WTC11 (cell line): ENCODE measurements at regions not wholly inside any gene's neighbourhood (a gene's known extent, or its start where the extent isn't known, plus 50 kb on each side); places are given as distances from the start of the nearest gene placed in this dataset.

Experiments
- ATAC-seq: fragments of 200-7000 bp; cut with Tn5 transposase; 2 replicates; pipeline ENCODE4 v1.10.0; 2021; ENCODE audit warnings: mild to moderate bottlenecking, moderate library complexity
- CTCF ChIA-PET: fragments of 300-600 bp; sonication (Branson Sonifier 250); formaldehyde crosslinking; loops from one replicate; lab custom pipeline; 2021; ENCODE audit warnings: antibody characterized with exemption; lab: Charles Lee
- POLR2A ChIA-PET: fragments of 350-600 bp; sonication (Branson Sonifier 250); formaldehyde crosslinking; loops from one replicate; lab custom pipeline; 2021; ENCODE audit warnings: antibody characterized with exemption; lab: Charles Lee
- DNase-seq: peaks from one replicate; pipeline ENCODE4 v3.0.0; 2021; ENCODE audit warnings: low spot score
- H3K27ac Mint-ChIP-seq: 2 replicates; pipeline ENCODE4 v1.8.0; 2021; ENCODE audit warnings: mixed read lengths
- H3K27me3 Mint-ChIP-seq: 2 replicates; pipeline ENCODE4 v1.8.0; 2021; ENCODE audit warnings: low read depth, mild to moderate bottlenecking, moderate library complexity, mixed read lengths
- H3K36me3 Mint-ChIP-seq: 2 replicates; pipeline ENCODE4 v1.8.0; 2021; ENCODE audit warnings: mixed read lengths
- H3K4me1 Mint-ChIP-seq: 2 replicates; pipeline ENCODE4 v1.8.0; 2022; ENCODE audit warnings: mixed read lengths
- H3K4me3 Mint-ChIP-seq: 2 replicates; pipeline ENCODE4 v1.8.0; 2021; ENCODE audit warnings: mild to moderate bottlenecking, moderate library complexity, mixed read lengths
- H3K9me3 Mint-ChIP-seq: 2 replicates; pipeline ENCODE4 v1.8.0; 2021; ENCODE audit warnings: mixed read lengths
- ATF3 ChIP-seq: sonication (generic); formaldehyde crosslinking; conservative IDR thresholded peaks from 2 replicates; pipeline ENCODE4 v1.8.1; 2022; ENCODE audit warnings: mild to moderate bottlenecking, missing genetic modification reagents
- CBFB ChIP-seq: sonication (generic); formaldehyde crosslinking; IDR thresholded peaks from 2 replicates; pipeline ENCODE4 v1.8.1; 2022; ENCODE audit warnings: mild to moderate bottlenecking, low read depth, missing genetic modification reagents
- E2F4 ChIP-seq: sonication (generic); formaldehyde crosslinking; IDR thresholded peaks from 2 replicates; pipeline ENCODE4 v1.8.1; 2022; ENCODE audit warnings: low read depth, mild to moderate bottlenecking, moderate library complexity, missing genetic modification reagents, borderline replicate concordance
- EMX1 ChIP-seq: fragments of 250-450 bp; sonication (Bioruptor Pico); IDR thresholded peaks from 2 replicates; pipeline ENCODE4 v1.8.0; 2021; ENCODE audit warnings: mild to moderate bottlenecking
- ETV6 ChIP-seq: sonication (generic); formaldehyde crosslinking; IDR thresholded peaks from 2 replicates; pipeline ENCODE4 v1.8.1; 2022; ENCODE audit warnings: mild to moderate bottlenecking, missing genetic modification reagents
- GRHL2 ChIP-seq: fragments of 250-450 bp; sonication (Bioruptor Pico); IDR thresholded peaks from 2 replicates; pipeline ENCODE4 v1.8.0; 2022; ENCODE audit warnings: mild to moderate bottlenecking, moderate library complexity; ENCODE audit not compliant: insufficient replicate concordance, severe bottlenecking
- GTF2I ChIP-seq: fragments of 250-450 bp; sonication (Bioruptor Pico); conservative IDR thresholded peaks from 2 replicates; pipeline ENCODE4 v1.4.0; 2021; ENCODE audit warnings: mild to moderate bottlenecking
- JAZF1 ChIP-seq: fragments of 250-450 bp; sonication (Bioruptor Pico); IDR thresholded peaks from 2 replicates; pipeline ENCODE4 v1.9.0; 2021; ENCODE audit warnings: moderate library complexity, mild to moderate bottlenecking, inconsistent platforms
- JUN ChIP-seq: sonication (generic); formaldehyde crosslinking; IDR thresholded peaks from 2 replicates; pipeline ENCODE4 v1.8.0; 2023; ENCODE audit warnings: mild to moderate bottlenecking, missing genetic modification reagents
- NFATC4 ChIP-seq: fragments of 250-450 bp; sonication (Bioruptor Pico); IDR thresholded peaks from 2 replicates; pipeline ENCODE4 v1.9.0; 2021; ENCODE audit warnings: mild to moderate bottlenecking
- NR3C1 ChIP-seq: sonication (generic); formaldehyde crosslinking; conservative IDR thresholded peaks from 2 replicates; pipeline ENCODE4 v1.8.1; 2023; ENCODE audit warnings: low read depth, mild to moderate bottlenecking, missing genetic modification reagents
- OVOL2 ChIP-seq: fragments of 250-450 bp; sonication (Bioruptor Pico); IDR thresholded peaks from 2 replicates; pipeline ENCODE4 v1.9.0; 2021; ENCODE audit warnings: mild to moderate bottlenecking, borderline replicate concordance
- SMAD3 ChIP-seq: sonication (generic); formaldehyde crosslinking; IDR thresholded peaks from 2 replicates; pipeline ENCODE4 v1.8.0; 2022; ENCODE audit warnings: missing genetic modification reagents, mild to moderate bottlenecking, borderline replicate concordance
- SP1 ChIP-seq: sonication (generic); formaldehyde crosslinking; conservative IDR thresholded peaks from 2 replicates; pipeline ENCODE4 v1.8.1; 2022; ENCODE audit warnings: missing genetic modification reagents
- TEAD4 ChIP-seq: sonication (generic); formaldehyde crosslinking; IDR thresholded peaks from 2 replicates; pipeline ENCODE4 v1.8.0; 2022; ENCODE audit warnings: mild to moderate bottlenecking, missing genetic modification reagents
- ZNF219 ChIP-seq: sonication (generic); formaldehyde crosslinking; IDR thresholded peaks from 2 replicates; pipeline ENCODE4 v1.8.0; 2023; ENCODE audit warnings: missing genetic modification reagents, mild to moderate bottlenecking, borderline replicate concordance
- ZNF281 ChIP-seq: sonication (generic); formaldehyde crosslinking; IDR thresholded peaks from 2 replicates; pipeline ENCODE4 v1.8.0; 2023; ENCODE audit warnings: mild to moderate bottlenecking, missing genetic modification reagents
- ZNF396 ChIP-seq: fragments of 250-450 bp; sonication (Bioruptor Pico); IDR thresholded peaks from 2 replicates; pipeline ENCODE4 v1.8.0; 2021; ENCODE audit warnings: mild to moderate bottlenecking, moderate library complexity, borderline replicate concordance
- TF ChIP-seq, protein P1 (sequence below): fragments of 250-450 bp; sonication (Bioruptor Pico); IDR thresholded peaks from 2 replicates; pipeline ENCODE4 v1.9.0; 2021; ENCODE audit warnings: mild to moderate bottlenecking
- TF ChIP-seq, protein P2 (sequence below): sonication (generic); formaldehyde crosslinking; IDR thresholded peaks from 2 replicates; pipeline ENCODE4 v1.8.0; 2022; ENCODE audit warnings: mild to moderate bottlenecking, missing genetic modification reagents
- TF ChIP-seq, protein P3 (sequence below): fragments of 250-450 bp; sonication (Bioruptor Pico); IDR thresholded peaks from 2 replicates; pipeline ENCODE4 v1.9.0; 2021; ENCODE audit warnings: mild to moderate bottlenecking
- TF ChIP-seq, protein P4 (sequence below): fragments of 200-600 bp; IDR thresholded peaks from 2 replicates; pipeline ENCODE4 v1.8.0; 2022; ENCODE audit warnings: antibody characterized with exemption

- TF ChIP-seq ZNF281 (CRISPR knock-in tag) (no peak), ETV6 (CRISPR knock-in tag) (no peak), SP1 (no peak), ZNF396 (CRISPR knock-in tag) (no peak), JAZF1 (CRISPR knock-in tag) (no peak)
- TF ChIP-seq, protein P1, sequence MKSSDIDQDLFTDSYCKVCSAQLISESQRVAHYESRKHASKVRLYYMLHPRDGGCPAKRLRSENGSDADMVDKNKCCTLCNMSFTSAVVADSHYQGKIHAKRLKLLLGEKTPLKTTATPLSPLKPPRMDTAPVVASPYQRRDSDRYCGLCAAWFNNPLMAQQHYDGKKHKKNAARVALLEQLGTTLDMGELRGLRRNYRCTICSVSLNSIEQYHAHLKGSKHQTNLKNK (CRISPR knock-in tag): no peak
- TF ChIP-seq, protein P2, sequence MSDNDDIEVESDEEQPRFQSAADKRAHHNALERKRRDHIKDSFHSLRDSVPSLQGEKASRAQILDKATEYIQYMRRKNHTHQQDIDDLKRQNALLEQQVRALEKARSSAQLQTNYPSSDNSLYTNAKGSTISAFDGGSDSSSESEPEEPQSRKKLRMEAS (CRISPR knock-in tag): no peak
- TF ChIP-seq, all 79 proteins: peak for 0
Observed at GRCh38 chr9:36780186-36780585, 207.5 kb downstream of the MELK start (continued).

GRCh38 chr9:36781533-36781932, 208.8 kb downstream of the MELK start:
- H3K9me3 Mint-ChIP-seq: no peaks in the 10 kb centered on the region
- peaks cover 9% of the 10 kb centered on the region for H3K4me1 Mint-ChIP-seq
- H3K4me3 Mint-ChIP-seq: no peak overlapping the region
- DNase-seq (no peak), ATAC-seq (no peak)
- ChIA-PET CTCF (no interaction called here), POLR2A (no interaction called here)
- H3K27me3 Mint-ChIP-seq: peaks cover 6% of the 10 kb centered on the region; the same call in 1 of the 2 replicates
- no peaks in the 10 kb centered on the region for H3K36me3 Mint-ChIP-seq
- TF ChIP-seq NFATC4 (CRISPR knock-in tag) (no peak), ATF3 (CRISPR knock-in tag) (no peak), CBFB (CRISPR knock-in tag) (no peak), TEAD4 (CRISPR knock-in tag) (no peak), EMX1 (no peak), OVOL2 (CRISPR knock-in tag) (no peak), GRHL2 (CRISPR knock-in tag) (no peak), JUN (CRISPR knock-in tag) (no peak), GTF2I (CRISPR knock-in tag) (no peak), ZNF219 (CRISPR knock-in tag) (no peak), SMAD3 (no peak), NR3C1 (no peak), E2F4 (CRISPR knock-in tag) (no peak)
- TF ChIP-seq, protein P3, sequence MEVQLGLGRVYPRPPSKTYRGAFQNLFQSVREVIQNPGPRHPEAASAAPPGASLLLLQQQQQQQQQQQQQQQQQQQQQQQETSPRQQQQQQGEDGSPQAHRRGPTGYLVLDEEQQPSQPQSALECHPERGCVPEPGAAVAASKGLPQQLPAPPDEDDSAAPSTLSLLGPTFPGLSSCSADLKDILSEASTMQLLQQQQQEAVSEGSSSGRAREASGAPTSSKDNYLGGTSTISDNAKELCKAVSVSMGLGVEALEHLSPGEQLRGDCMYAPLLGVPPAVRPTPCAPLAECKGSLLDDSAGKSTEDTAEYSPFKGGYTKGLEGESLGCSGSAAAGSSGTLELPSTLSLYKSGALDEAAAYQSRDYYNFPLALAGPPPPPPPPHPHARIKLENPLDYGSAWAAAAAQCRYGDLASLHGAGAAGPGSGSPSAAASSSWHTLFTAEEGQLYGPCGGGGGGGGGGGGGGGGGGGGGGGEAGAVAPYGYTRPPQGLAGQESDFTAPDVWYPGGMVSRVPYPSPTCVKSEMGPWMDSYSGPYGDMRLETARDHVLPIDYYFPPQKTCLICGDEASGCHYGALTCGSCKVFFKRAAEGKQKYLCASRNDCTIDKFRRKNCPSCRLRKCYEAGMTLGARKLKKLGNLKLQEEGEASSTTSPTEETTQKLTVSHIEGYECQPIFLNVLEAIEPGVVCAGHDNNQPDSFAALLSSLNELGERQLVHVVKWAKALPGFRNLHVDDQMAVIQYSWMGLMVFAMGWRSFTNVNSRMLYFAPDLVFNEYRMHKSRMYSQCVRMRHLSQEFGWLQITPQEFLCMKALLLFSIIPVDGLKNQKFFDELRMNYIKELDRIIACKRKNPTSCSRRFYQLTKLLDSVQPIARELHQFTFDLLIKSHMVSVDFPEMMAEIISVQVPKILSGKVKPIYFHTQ (CRISPR knock-in tag): no peak
- TF ChIP-seq, protein P4, sequence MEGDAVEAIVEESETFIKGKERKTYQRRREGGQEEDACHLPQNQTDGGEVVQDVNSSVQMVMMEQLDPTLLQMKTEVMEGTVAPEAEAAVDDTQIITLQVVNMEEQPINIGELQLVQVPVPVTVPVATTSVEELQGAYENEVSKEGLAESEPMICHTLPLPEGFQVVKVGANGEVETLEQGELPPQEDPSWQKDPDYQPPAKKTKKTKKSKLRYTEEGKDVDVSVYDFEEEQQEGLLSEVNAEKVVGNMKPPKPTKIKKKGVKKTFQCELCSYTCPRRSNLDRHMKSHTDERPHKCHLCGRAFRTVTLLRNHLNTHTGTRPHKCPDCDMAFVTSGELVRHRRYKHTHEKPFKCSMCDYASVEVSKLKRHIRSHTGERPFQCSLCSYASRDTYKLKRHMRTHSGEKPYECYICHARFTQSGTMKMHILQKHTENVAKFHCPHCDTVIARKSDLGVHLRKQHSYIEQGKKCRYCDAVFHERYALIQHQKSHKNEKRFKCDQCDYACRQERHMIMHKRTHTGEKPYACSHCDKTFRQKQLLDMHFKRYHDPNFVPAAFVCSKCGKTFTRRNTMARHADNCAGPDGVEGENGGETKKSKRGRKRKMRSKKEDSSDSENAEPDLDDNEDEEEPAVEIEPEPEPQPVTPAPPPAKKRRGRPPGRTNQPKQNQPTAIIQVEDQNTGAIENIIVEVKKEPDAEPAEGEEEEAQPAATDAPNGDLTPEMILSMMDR: no peak
- H3K27ac Mint-ChIP-seq: no peak overlapping the region
